ENCODE measurements at regions not wholly inside any gene's neighbourhood (a gene's known extent, or its start where the extent isn't known, plus 50 kb on each side); places are given as distances from the start of the nearest gene placed in this dataset.

- TF ChIP-seq CTCF (IDR thresholded peaks at IDR 0.05): no peak
- no peak for TF ChIP-seq POLR2A (IDR thresholded peaks at IDR 0.05)
These were observed 288.1 kb downstream of the TMX3 start for GRCh38 chr18:68426731-68427315.
